ENCODE measurements at regions not wholly inside any gene's neighbourhood (a gene's known extent, or its start where the extent isn't known, plus 50 kb on each side); places are given as distances from the start of the nearest gene placed in this dataset.

- Histone ChIP-seq H3K4me1 (ENCODE audit: insufficient read depth, low read length) (no peaks in the 10 kb centered on the region), H3K36me3 (ENCODE audit: insufficient read depth, low read length) (no peaks in the 10 kb centered on the region), H3K9me3 (ENCODE audit: control insufficient read depth in 1 of 2, insufficient read depth in 1 of 2, low read length in 2 of 2) (peaks cover 0 to 4% of the 10 kb centered on the region in 2 experiments), H3K27me3 (ENCODE audit: control insufficient read depth in 1 of 2, insufficient read depth in 2 of 2, low read length in 2 of 2) (no peaks in the 10 kb centered on the region), H3K4me3 (ENCODE audit: low read length) (no peak overlapping the region), H3K27ac (ENCODE audit: low read depth in 1 of 2, low read length in 2 of 2) (no peak overlapping the region)
- DNase-seq (no peak), ATAC-seq (ENCODE audit: poor library complexity) (no peak)
- Mint-ChIP-seq H3K27ac (no peak overlapping the region), H3K27me3 (no peaks in the 10 kb centered on the region), H3K4me1 (ENCODE audit: low read depth) (no peaks in the 10 kb centered on the region), H3K4me3 (no peak overlapping the region), H3K36me3 (ENCODE audit: low read depth) (no peaks in the 10 kb centered on the region), H3K9me3 (peaks cover 3% of the 10 kb centered on the region)
- ChIA-PET CTCF (no interaction called here), POLR2A (no interaction called here)
- TF ChIP-seq CTCF (IDR thresholded peaks at IDR 0.05) = no peak
- intact Hi-C loops (cut with DNase I, micrococcal nuclease) = no loop called here
Measured at GRCh38 chr4:130563889-130564418, 1468.0 kb downstream of the C4orf33 start.

- no peak for TF ChIP-seq CTCF (IDR thresholded peaks at IDR 0.05)
- CTCF ChIA-PET = no interaction called here
- Mint-ChIP-seq H3K27me3 (no peaks in the 10 kb centered on the region), H3K36me3 (ENCODE audit: low read depth) (no peaks in the 10 kb centered on the region), H3K4me3 (no peak overlapping the region), H3K9me3 (no peaks in the 10 kb centered on the region), H3K27ac (no peak overlapping the region), H3K4me1 (ENCODE audit: low read depth) (no peaks in the 10 kb centered on the region)
- no peak for DNase-seq
- POLR2A ChIA-PET = no interaction called here
- H3K4me3 ChIP-seq (ENCODE audit: low read length) = no peak overlapping the region
- no peaks in the 10 kb centered on the region for H3K4me1 ChIP-seq (ENCODE audit: insufficient read depth, low read length)
- no peaks in the 10 kb centered on the region for H3K27me3 ChIP-seq (ENCODE audit: control insufficient read depth in 1 of 2, insufficient read depth in 2 of 2, low read length in 2 of 2)
- no peaks in the 10 kb centered on the region for H3K9me3 ChIP-seq (ENCODE audit: control insufficient read depth in 1 of 2, insufficient read depth in 1 of 2, low read length in 2 of 2)
- intact Hi-C loops (cut with DNase I, micrococcal nuclease) = no loop called here
- no peaks in the 10 kb centered on the region for H3K36me3 ChIP-seq (ENCODE audit: insufficient read depth, low read length)
- no peak overlapping the region for H3K27ac ChIP-seq (ENCODE audit: low read depth in 1 of 2, low read length in 2 of 2)
- ATAC-seq (ENCODE audit: poor library complexity) = no peak
Measured at GRCh38 chr4:130568746-130569145, 1472.8 kb downstream of the C4orf33 start.

- Histone ChIP-seq H3K4me1 (ENCODE audit: insufficient read depth, low read length) (no peaks in the 10 kb centered on the region), H3K9me3 (ENCODE audit: control insufficient read depth in 1 of 2, insufficient read depth in 1 of 2, low read length in 2 of 2) (no peaks in the 10 kb centered on the region), H3K27ac (ENCODE audit: low read depth in 1 of 2, low read length in 2 of 2) (no peak overlapping the region), H3K4me3 (ENCODE audit: low read length) (no peak overlapping the region), H3K36me3 (ENCODE audit: insufficient read depth, low read length) (no peaks in the 10 kb centered on the region), H3K27me3 (ENCODE audit: control insufficient read depth in 1 of 2, insufficient read depth in 2 of 2, low read length in 2 of 2) (no peaks in the 10 kb centered on the region)
- H3K27ac Mint-ChIP-seq = no peak overlapping the region
- H3K4me3 Mint-ChIP-seq = no peak overlapping the region
- peaks cover 4% of the 10 kb centered on the region for H3K9me3 Mint-ChIP-seq
- POLR2A ChIA-PET = no interaction called here
- CTCF ChIA-PET = no interaction called here
- TF ChIP-seq CTCF (IDR thresholded peaks at IDR 0.05) = no peak
- no peaks in the 10 kb centered on the region for H3K27me3 Mint-ChIP-seq
- DNase-seq = no peak
- H3K36me3 Mint-ChIP-seq (ENCODE audit: low read depth) = no peaks in the 10 kb centered on the region
- H3K4me1 Mint-ChIP-seq (ENCODE audit: low read depth) = no peaks in the 10 kb centered on the region
- intact Hi-C loops (cut with DNase I, micrococcal nuclease) = no loop called here
- ATAC-seq (ENCODE audit: poor library complexity) = no peak
Measured at GRCh38 chr4:130573742-130574141, 1477.8 kb downstream of the C4orf33 start.

Data from CD4-positive, alpha-beta T cell (primary cell).